ENCODE measurements at regions not wholly inside any gene's neighbourhood (a gene's known extent, or its start where the extent isn't known, plus 50 kb on each side); places are given as distances from the start of the nearest gene placed in this dataset.

- H3K27me3 ChIP-seq (ENCODE audit: control insufficient read depth, insufficient read depth, low read length) = no peaks in the 10 kb centered on the region
- no peak for DNase-seq
- no peak overlapping the region for H3K27ac ChIP-seq (ENCODE audit: low read length)
- no peaks in the 10 kb centered on the region for H3K36me3 Mint-ChIP-seq
- no peak for TF ChIP-seq CTCF (IDR thresholded peaks at IDR 0.05)
- H3K4me3 ChIP-seq (ENCODE audit: low read length) = no peak overlapping the region
- no peaks in the 10 kb centered on the region for H3K36me3 ChIP-seq (ENCODE audit: control insufficient read depth, insufficient read depth, low read length)
- no peaks in the 10 kb centered on the region for H3K27me3 Mint-ChIP-seq (ENCODE audit: low read depth in 2 of 2)
- no peaks in the 10 kb centered on the region for H3K4me1 ChIP-seq (ENCODE audit: control insufficient read depth, insufficient read depth, low read length)
- H3K9me3 ChIP-seq (ENCODE audit: control insufficient read depth, insufficient read depth, low read length) = no peaks in the 10 kb centered on the region
- peaks cover 0 to 12% of the 10 kb centered on the region in 2 donors for H3K9me3 Mint-ChIP-seq
- H3K4me1 Mint-ChIP-seq = no peaks in the 10 kb centered on the region
- no peak overlapping the region for H3K27ac Mint-ChIP-seq
- 59% methylated on average over 2 of the region's 4 CpGs for WGBS (ENCODE audit: insufficient coverage)
- no peak for ATAC-seq
- intact Hi-C loops (cut with micrococcal nuclease) = no loop called here
- H3K4me3 Mint-ChIP-seq = no peak overlapping the region
Observed at GRCh38 chrY:17339028-17339427, 541.0 kb downstream of the CDY2B start.

- H3K4me1 ChIP-seq (ENCODE audit: control insufficient read depth, insufficient read depth, low read length) = no peaks in the 10 kb centered on the region
- no peaks in the 10 kb centered on the region for H3K27me3 ChIP-seq (ENCODE audit: control insufficient read depth, insufficient read depth, low read length)
- no peak overlapping the region for H3K4me3 ChIP-seq (ENCODE audit: low read length)
- no peaks in the 10 kb centered on the region for H3K36me3 Mint-ChIP-seq
- no peak for ATAC-seq
- H3K36me3 ChIP-seq (ENCODE audit: control insufficient read depth, insufficient read depth, low read length) = no peaks in the 10 kb centered on the region
- H3K27me3 Mint-ChIP-seq (ENCODE audit: low read depth in 2 of 2) = no peaks in the 10 kb centered on the region
- no peak for TF ChIP-seq CTCF (IDR thresholded peaks at IDR 0.05)
- H3K27ac Mint-ChIP-seq = no peak overlapping the region
- H3K4me3 Mint-ChIP-seq = no peak overlapping the region
- no peaks in the 10 kb centered on the region for H3K9me3 ChIP-seq (ENCODE audit: control insufficient read depth, insufficient read depth, low read length)
- H3K27ac ChIP-seq (ENCODE audit: low read length) = no peak overlapping the region
- no peaks in the 10 kb centered on the region for H3K4me1 Mint-ChIP-seq
- no peak for DNase-seq
- peaks cover 0 to 12% of the 10 kb centered on the region in 2 donors for H3K9me3 Mint-ChIP-seq
- intact Hi-C loops (cut with micrococcal nuclease) = no loop called here
Observed at GRCh38 chrY:17330733-17331132, 549.3 kb downstream of the CDY2B start.

GRCh38 chrY:17319916-17320315 is 560.1 kb downstream of the CDY2B start:
- peaks cover 0 to 5% of the 10 kb centered on the region in 2 donors for H3K9me3 Mint-ChIP-seq

More at GRCh38 chrY:17319916-17320315, 560.1 kb downstream of the CDY2B start:
- Histone ChIP-seq H3K9me3 (ENCODE audit: control insufficient read depth, insufficient read depth, low read length) (no peaks in the 10 kb centered on the region), H3K4me3 (ENCODE audit: low read length) (no peak overlapping the region), H3K27me3 (ENCODE audit: control insufficient read depth, insufficient read depth, low read length) (no peaks in the 10 kb centered on the region), H3K36me3 (ENCODE audit: control insufficient read depth, insufficient read depth, low read length) (no peaks in the 10 kb centered on the region), H3K4me1 (ENCODE audit: control insufficient read depth, insufficient read depth, low read length) (no peaks in the 10 kb centered on the region), H3K27ac (ENCODE audit: low read length) (no peak overlapping the region)
- intact Hi-C loops (cut with micrococcal nuclease) = no loop called here
- Mint-ChIP-seq H3K27me3 (ENCODE audit: low read depth in 2 of 2) (no peaks in the 10 kb centered on the region), H3K27ac (no peak overlapping the region), H3K4me3 (no peak overlapping the region), H3K36me3 (no peaks in the 10 kb centered on the region), H3K4me1 (no peaks in the 10 kb centered on the region)
- ATAC-seq (no peak), DNase-seq (no peak)
- WGBS (ENCODE audit: insufficient coverage) = no CpG with 5 or more reads among the region's 1 CpG
- TF ChIP-seq CTCF (IDR thresholded peaks at IDR 0.05) = no peak

Data from natural killer cell (primary cell).